IMR-90 (cell line): ENCODE measurements at regions not wholly inside any gene's neighbourhood (a gene's known extent, or its start where the extent isn't known, plus 50 kb on each side); places are given as distances from the start of the nearest gene placed in this dataset.
A peak's percentile ranks its signal among the peaks of the same experiment; 100 is the strongest.

ENCODE experiments used
- ATAC-seq: fragments of 200-7000 bp; cut with Tn5 transposase; 2 replicates; pipeline ENCODE4 v1.9.1; 2020; ENCODE audit warnings: low read depth, mild to moderate bottlenecking, moderate library complexity
- BruUV-seq: library from RNA; stranded (reverse); fragments of 400-500 nt; replicated peaks from 2 replicates; lab custom pipeline; 2021; lab: Mats Ljungman, UMichigan
- CTCF ChIA-PET: fragments of 300-600 bp; formaldehyde crosslinking; extraction: SDS; loops from one replicate; lab custom pipeline; 2021; ENCODE audit warnings: antibody characterized with exemption; lab: Yijun Ruan, JAX
- POLR2A ChIA-PET: fragments of 300-600 bp; sonication (Branson Sonifier 250); formaldehyde crosslinking; loops from one replicate; lab custom pipeline; 2022; ENCODE audit warnings: antibody characterized with exemption; ENCODE audit not compliant: unreplicated experiment; lab: Charles Lee
- DNase-seq: peaks from one replicate; pipeline ENCODE4 v3.0.0; 2013
- H2AFZ ChIP-seq: replicated peaks from 2 replicates; pipeline ENCODE3; 2013; ENCODE audit warnings: low read length, mild to moderate bottlenecking; ENCODE audit not compliant: poor library complexity
- H2AK5ac ChIP-seq: 2 replicates; pipeline ENCODE4 v1.6.1; 2013; ENCODE audit warnings: low read depth, low read length, inconsistent platforms
- H2AK9ac ChIP-seq: replicated peaks from 2 replicates; pipeline ENCODE3; 2013; ENCODE audit warnings: mild to moderate bottlenecking, low read depth, low read length, moderate library complexity; ENCODE audit not compliant: poor library complexity
- H2BK120ac ChIP-seq: 2 replicates; pipeline ENCODE4 v1.6.1; 2013; ENCODE audit warnings: low read depth, low read length, inconsistent platforms
- H2BK15ac ChIP-seq: 3 replicates; pipeline ENCODE4 v1.6.1; 2013; ENCODE audit warnings: low read depth, low read length, inconsistent platforms
- H2BK20ac ChIP-seq: 2 replicates; pipeline ENCODE4 v1.6.1; 2013; ENCODE audit warnings: low read depth, mild to moderate bottlenecking, inconsistent platforms, low read length, moderate library complexity
- H2BK5ac ChIP-seq: 2 replicates; pipeline ENCODE4 v1.6.1; 2013; ENCODE audit warnings: mild to moderate bottlenecking, low read depth, low read length, inconsistent platforms; ENCODE audit not compliant: poor library complexity, severe bottlenecking
- H3K14ac ChIP-seq: replicated peaks from 2 replicates; pipeline ENCODE4 v1.6.1; 2013; ENCODE audit warnings: low read depth, low read length, inconsistent platforms
- H3K18ac ChIP-seq: 2 replicates; pipeline ENCODE4 v1.6.1; 2013; ENCODE audit warnings: low read depth, low read length, control low read depth
- H3K23ac ChIP-seq: 2 replicates; pipeline ENCODE4 v1.6.1; 2013; ENCODE audit warnings: low read depth, low read length, inconsistent platforms
- H3K27ac ChIP-seq: 2 replicates; pipeline ENCODE4 v1.5.1; 2013; ENCODE audit warnings: mild to moderate bottlenecking, control low read depth, low read length; ENCODE audit not compliant: insufficient read depth
- H3K27me3 ChIP-seq: 2 replicates; pipeline ENCODE4 v1.6.1; 2013; ENCODE audit warnings: low read length; ENCODE audit not compliant: control insufficient read depth, insufficient read depth
- H3K36me3 ChIP-seq: 2 replicates; pipeline ENCODE4 v1.6.1; 2013; ENCODE audit warnings: low read length, mixed read lengths; ENCODE audit not compliant: control insufficient read depth, insufficient read depth
- H3K4ac ChIP-seq: 2 replicates; pipeline ENCODE4 v1.6.1; 2013; ENCODE audit warnings: low read depth, low read length, inconsistent platforms
- H3K4me1 ChIP-seq: 2 replicates; pipeline ENCODE4 v1.6.1; 2013; ENCODE audit warnings: low read length, mixed read lengths; ENCODE audit not compliant: control insufficient read depth, insufficient read depth
- H3K4me2 ChIP-seq: 2 replicates; pipeline ENCODE4 v1.6.1; 2013; ENCODE audit warnings: low read depth, mild to moderate bottlenecking, control low read depth, low read length, moderate library complexity
- H3K4me3 ChIP-seq: 2 replicates; pipeline ENCODE4 v1.5.1; 2013; ENCODE audit warnings: low read depth, mild to moderate bottlenecking, control low read depth, low read length, moderate library complexity; ENCODE audit not compliant: insufficient read depth
- H3K56ac ChIP-seq: 2 replicates; pipeline ENCODE4 v1.6.1; 2013; ENCODE audit warnings: low read length, inconsistent platforms; ENCODE audit not compliant: insufficient read depth; ENCODE audit errors: extremely low read depth
- H3K79me1 ChIP-seq, 2 experiments: 2 replicates each; pipeline ENCODE4 v1.6.1; 2013; ENCODE audit warnings: low read length in 2 of 2, inconsistent platforms in 1 of 2, low read depth in 1 of 2
- H3K9ac ChIP-seq: 2 replicates; pipeline ENCODE4 v1.6.1; 2013; ENCODE audit warnings: low read depth, low read length, control low read depth
- H3K9me1 ChIP-seq: 2 replicates; pipeline ENCODE4 v1.6.1; 2013; ENCODE audit warnings: low read length, inconsistent platforms; ENCODE audit not compliant: insufficient read depth
- H3K9me3 ChIP-seq: 2 replicates; pipeline ENCODE4 v1.6.1; 2013; ENCODE audit warnings: low read length; ENCODE audit not compliant: control insufficient read depth, insufficient read depth
- H4K20me1 ChIP-seq: 2 replicates; pipeline ENCODE4 v1.6.1; 2013; ENCODE audit warnings: low read length, inconsistent platforms; ENCODE audit not compliant: insufficient read depth
- H4K5ac ChIP-seq: 2 replicates; pipeline ENCODE4 v1.6.1; 2013; ENCODE audit warnings: mild to moderate bottlenecking, low read depth, low read length, control low read depth
- H4K8ac ChIP-seq, 2 experiments: 2 replicates each; pipeline ENCODE4 v1.6.1; 2013; ENCODE audit warnings: low read depth in 2 of 2, low read length in 2 of 2, control low read depth in 1 of 2, inconsistent platforms in 1 of 2
- H4K91ac ChIP-seq: 2 replicates; pipeline ENCODE4 v1.6.1; 2013; ENCODE audit warnings: low read depth, low read length, inconsistent platforms; ENCODE audit not compliant: insufficient read depth
- CEBPB ChIP-seq: IDR thresholded peaks from 2 replicates; pipeline ENCODE4 v1.6.1; 2012; ENCODE audit warnings: low read depth, low read length, improper control_type of control experiment
- CHD1 ChIP-seq: IDR thresholded peaks from 2 replicates; pipeline ENCODE4 v1.6.1; 2012; ENCODE audit warnings: low read depth, low read length, improper control_type of control experiment
- FOS ChIP-seq: fragments of 150-350 bp; IDR thresholded peaks from 2 replicates; pipeline ENCODE4 v1.6.1; 2016; ENCODE audit warnings: low read depth, low read length
- RAD21 ChIP-seq: IDR thresholded peaks from 2 replicates; pipeline ENCODE4 v1.6.1; 2012; ENCODE audit warnings: low read length, improper control_type of control experiment
- RFX5 ChIP-seq: IDR thresholded peaks from 2 replicates; pipeline ENCODE4 v1.8.0; 2012; ENCODE audit warnings: low read depth, mild to moderate bottlenecking, low read length, moderate library complexity
- SMC3 ChIP-seq: fragments of 150-350 bp; IDR thresholded peaks from 2 replicates; pipeline ENCODE4 v1.6.1; 2016; ENCODE audit warnings: low read depth, mild to moderate bottlenecking, antibody characterized with exemption, low read length, moderate library complexity
- WGBS, 2 experiments: methylation state at CpG; one replicate each; pipeline versions ENCODE4 v1.1.5 to v1.1.7; 2013; ENCODE audit warnings: missing lambda C conversion rate in 2 of 2; ENCODE audit not compliant: insufficient read length in 1 of 2; ENCODE audit errors: extremely low coverage in 2 of 2; 5-methylcytosine and 5-hydroxymethylcytosine counted together
- dilution Hi-C: fragments of 300-500 bp; cut with HindIII; formaldehyde crosslinking; loops from one replicate; pipeline ENCODE4 v1.14.3; 2018; ENCODE audit warnings: low sequenced_read_pairs; ENCODE audit not compliant: unreplicated experiment
- in situ Hi-C: fragments of 300-500 bp; cut with MboI; formaldehyde crosslinking; loops from 3 replicates; pipeline ENCODE4 v1.14.3; 2019; ENCODE audit warnings: low sequenced_read_pairs, inconsistent platforms, mixed read lengths
- intact Hi-C: fragments of 100-400 bp; cut with micrococcal nuclease; formaldehyde crosslinking; loops from 2 replicates; pipeline ENCODE4 v1.10.0; 2022
- TF ChIP-seq, protein P1 (sequence below): conservative IDR thresholded peaks from 2 replicates; pipeline ENCODE4 v1.5.1; 2012; ENCODE audit warnings: mild to moderate bottlenecking, low read depth, low read length, improper control_type of control experiment
- TF ChIP-seq, protein P2 (sequence below): fragments of 150-350 bp; IDR thresholded peaks from 2 replicates; pipeline ENCODE4 v1.6.1; 2017; ENCODE audit warnings: mild to moderate bottlenecking, antibody characterized with exemption, low read length, low read depth

DNA sequence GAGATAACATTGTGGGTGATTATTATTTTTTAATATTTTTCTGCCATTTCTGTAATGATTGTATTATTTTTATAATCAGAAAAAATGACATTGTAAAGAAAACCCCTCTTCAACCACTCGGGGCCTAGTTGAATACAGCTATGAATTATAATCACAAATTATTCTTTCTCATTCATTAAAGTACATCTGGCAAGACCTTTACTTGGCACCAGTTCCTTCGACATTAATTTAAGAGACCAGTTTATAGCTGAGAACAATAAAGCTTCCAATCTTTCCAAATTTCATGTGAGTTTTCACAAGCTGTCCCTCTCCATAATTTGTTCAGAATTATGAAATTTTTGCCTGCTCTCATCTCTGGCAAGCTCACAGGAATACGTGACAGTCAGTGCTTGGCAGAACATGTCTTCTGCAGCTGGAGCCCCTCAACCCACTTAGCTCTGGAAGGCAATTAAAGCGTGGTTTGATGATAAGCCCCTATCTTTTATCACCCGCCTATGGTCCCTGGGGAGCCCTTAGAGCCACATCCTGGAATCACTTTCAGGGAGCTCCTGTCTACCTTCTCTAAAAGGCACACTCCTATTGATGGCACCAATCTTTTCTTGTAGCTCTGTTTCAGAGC lies 201.8 kb upstream of the PRNP start:
- no peak overlapping the region for H3K27ac ChIP-seq
- peaks cover 5% of the 10 kb centered on the region; the same call in 1 of the 2 replicates for H3K9me1 ChIP-seq
- no peak overlapping the region for H2AFZ ChIP-seq
- no peak overlapping the region; the same call in 1 of the 2 replicates for H3K4ac ChIP-seq
- H3K4me2 ChIP-seq = no peak overlapping the region
- ChIA-PET CTCF (no interaction called here), POLR2A (no interaction called here)
- H2BK120ac ChIP-seq = peak overlapping the region; percentile 75; the same call in 1 of the 2 replicates
- no peak overlapping the region for H3K14ac ChIP-seq
- H4K20me1 ChIP-seq = no peaks in the 10 kb centered on the region
- BruUV-seq = no TSS peak
- no peak overlapping the region for H3K4me3 ChIP-seq
- H2BK20ac ChIP-seq = peak overlapping the region; percentile 82; the same call in 1 of the 2 replicates
- H3K36me3 ChIP-seq = no peaks in the 10 kb centered on the region
- no peaks in the 10 kb centered on the region for H3K9me3 ChIP-seq
- no peak overlapping the region for H4K5ac ChIP-seq
- peaks cover 9% of the 10 kb centered on the region; the same call in 1 of the 2 replicates for H3K4me1 ChIP-seq
- no peaks in the 10 kb centered on the region for H3K79me1 ChIP-seq
- H2AK9ac ChIP-seq = no peak overlapping the region
- TF ChIP-seq CEBPB (no peak), FOS (no peak), CHD1 (no peak), RFX5 (no peak), RAD21 (no peak), SMC3 (no peak)
- TF ChIP-seq, protein P1, sequence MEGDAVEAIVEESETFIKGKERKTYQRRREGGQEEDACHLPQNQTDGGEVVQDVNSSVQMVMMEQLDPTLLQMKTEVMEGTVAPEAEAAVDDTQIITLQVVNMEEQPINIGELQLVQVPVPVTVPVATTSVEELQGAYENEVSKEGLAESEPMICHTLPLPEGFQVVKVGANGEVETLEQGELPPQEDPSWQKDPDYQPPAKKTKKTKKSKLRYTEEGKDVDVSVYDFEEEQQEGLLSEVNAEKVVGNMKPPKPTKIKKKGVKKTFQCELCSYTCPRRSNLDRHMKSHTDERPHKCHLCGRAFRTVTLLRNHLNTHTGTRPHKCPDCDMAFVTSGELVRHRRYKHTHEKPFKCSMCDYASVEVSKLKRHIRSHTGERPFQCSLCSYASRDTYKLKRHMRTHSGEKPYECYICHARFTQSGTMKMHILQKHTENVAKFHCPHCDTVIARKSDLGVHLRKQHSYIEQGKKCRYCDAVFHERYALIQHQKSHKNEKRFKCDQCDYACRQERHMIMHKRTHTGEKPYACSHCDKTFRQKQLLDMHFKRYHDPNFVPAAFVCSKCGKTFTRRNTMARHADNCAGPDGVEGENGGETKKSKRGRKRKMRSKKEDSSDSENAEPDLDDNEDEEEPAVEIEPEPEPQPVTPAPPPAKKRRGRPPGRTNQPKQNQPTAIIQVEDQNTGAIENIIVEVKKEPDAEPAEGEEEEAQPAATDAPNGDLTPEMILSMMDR = no peak
- TF ChIP-seq, protein P2, sequence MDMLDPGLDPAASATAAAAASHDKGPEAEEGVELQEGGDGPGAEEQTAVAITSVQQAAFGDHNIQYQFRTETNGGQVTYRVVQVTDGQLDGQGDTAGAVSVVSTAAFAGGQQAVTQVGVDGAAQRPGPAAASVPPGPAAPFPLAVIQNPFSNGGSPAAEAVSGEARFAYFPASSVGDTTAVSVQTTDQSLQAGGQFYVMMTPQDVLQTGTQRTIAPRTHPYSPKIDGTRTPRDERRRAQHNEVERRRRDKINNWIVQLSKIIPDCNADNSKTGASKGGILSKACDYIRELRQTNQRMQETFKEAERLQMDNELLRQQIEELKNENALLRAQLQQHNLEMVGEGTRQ = no peak
- no peak overlapping the region for H2BK5ac ChIP-seq
- H2AK5ac ChIP-seq = no peak overlapping the region
- no peak overlapping the region for H3K56ac ChIP-seq
- no peak overlapping the region for H4K91ac ChIP-seq
- H3K23ac ChIP-seq = peak overlapping the region; percentile 59; the same call in 1 of the 2 replicates
- no peaks in the 10 kb centered on the region for H3K27me3 ChIP-seq
- in situ Hi-C loops = no loop called here
- DNase-seq (no peak), ATAC-seq (no peak)
- intact Hi-C loops = no loop called here
- dilution Hi-C loops = no loop called here
- no peak overlapping the region for H2BK15ac ChIP-seq
- WGBS, 2 experiments = no CpG with 5 or more reads among the region's 5 CpGs
- no peak overlapping the region for H4K8ac ChIP-seq
- H3K9ac ChIP-seq = no peak overlapping the region
- H3K18ac ChIP-seq = 0 out of 2 replicates have a peak overlapping the region, but pooled peaks have one; percentile 46
